AG20443 (cell line): ENCODE measurements at regions not wholly inside any gene's neighbourhood (a gene's known extent, or its start where the extent isn't known, plus 50 kb on each side); places are given as distances from the start of the nearest gene placed in this dataset.

ENCODE experiments used
- DNase-seq: peaks from one replicate; pipeline ENCODE4 v3.0.0; 2012; ENCODE audit warnings: low spot score, mixed read lengths

DNA sequence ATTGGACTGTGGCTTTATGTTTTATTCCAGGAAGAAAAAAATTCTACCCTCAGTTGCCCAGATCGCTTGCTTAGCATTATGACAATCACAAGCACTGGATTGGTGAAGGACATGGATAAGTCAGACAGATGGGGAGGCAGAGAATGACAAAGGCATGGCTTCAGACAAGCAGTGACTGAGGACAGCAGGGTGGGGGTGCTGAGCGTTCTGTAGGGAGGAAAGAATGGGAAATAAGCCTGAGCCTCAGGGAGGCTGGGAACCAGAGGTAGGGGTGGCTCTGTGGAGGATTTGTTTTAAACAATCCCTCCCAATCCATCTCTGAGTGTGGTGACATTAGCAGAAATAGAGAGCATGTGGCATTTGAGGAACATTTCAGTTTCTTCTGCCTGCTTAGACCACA is 896.9 kb downstream of the CCSER2 start:
- DNase-seq, result no peak

GRCh38 chr10:85226596-85226995 is 898.2 kb downstream of the CCSER2 start:
- DNase-seq, result no peak

DNA sequence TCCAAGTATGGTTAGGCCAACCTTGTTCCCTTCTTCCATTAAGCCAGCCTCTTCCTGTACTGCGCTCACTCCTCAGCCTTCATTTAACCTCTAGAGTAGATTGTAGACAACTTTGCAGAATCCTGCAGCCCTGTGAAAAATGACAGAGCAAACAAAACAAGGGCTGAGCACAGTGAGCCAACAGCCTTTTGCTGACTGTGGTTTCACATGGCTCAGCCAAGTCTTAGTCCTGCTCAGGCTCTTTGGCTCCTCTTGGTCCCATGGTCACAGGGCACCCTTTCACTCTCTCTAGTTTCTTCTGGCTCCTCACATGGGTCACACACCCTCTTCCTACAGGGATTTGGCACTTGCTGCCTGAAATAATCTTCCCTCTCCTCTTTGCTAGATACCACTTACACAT is 900.3 kb downstream of the CCSER2 start:
- DNase-seq, result no peak

- DNase-seq, result no peak
Observed at GRCh38 chr10:85231534-85232270, 903.3 kb downstream of the CCSER2 start.

GRCh38 chr10:85235258-85235657 is 906.9 kb downstream of the CCSER2 start:
- no peak for DNase-seq

GRCh38 chr10:85238676-85239075 is 910.3 kb downstream of the CCSER2 start:
- no peak for DNase-seq

DNA sequence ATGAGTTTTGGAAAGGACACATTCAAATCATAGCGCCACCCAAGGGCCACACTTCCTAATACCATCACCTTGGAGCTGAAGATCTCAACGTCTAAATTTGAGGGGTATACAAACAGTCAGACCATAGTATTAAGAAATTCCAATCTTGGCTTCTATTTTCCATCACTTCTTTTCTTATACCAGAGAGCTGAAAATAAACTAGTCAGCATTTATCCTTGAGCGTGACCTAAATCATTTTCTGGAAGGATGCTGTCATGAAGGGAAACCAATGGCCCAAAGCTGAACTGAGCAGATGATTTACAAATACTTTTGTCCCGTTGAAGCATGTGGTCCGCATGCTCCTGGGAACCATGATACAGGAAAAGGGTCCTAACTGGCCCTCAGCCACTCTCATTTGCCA is 921.9 kb downstream of the CCSER2 start:
- DNase-seq, result no peak

DNA sequence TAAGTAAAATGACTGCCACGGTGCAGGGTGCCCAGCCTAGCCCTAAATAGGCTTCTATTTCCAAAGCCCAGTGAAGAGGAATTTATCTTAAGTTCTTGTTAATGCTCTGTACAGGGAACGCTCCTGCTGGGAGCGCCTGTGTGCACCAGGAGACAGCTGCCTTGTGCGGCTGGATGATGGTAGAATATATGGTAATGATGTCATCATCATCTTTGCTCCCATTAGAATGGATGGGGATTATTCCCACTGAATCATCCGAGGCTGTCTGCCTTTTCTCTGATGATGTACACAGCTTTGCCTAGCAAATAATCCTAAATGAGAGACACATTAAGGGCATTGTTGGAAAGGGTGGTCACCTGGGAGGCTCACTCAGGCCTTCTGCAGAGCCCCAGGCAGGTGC is 928.1 kb downstream of the CCSER2 start:
- DNase-seq, result no peak

- DNase-seq, result no peak
Observed at GRCh38 chr10:85259908-85260307, 931.5 kb downstream of the CCSER2 start.

GRCh38 chr10:85262992-85263391 is 934.6 kb downstream of the CCSER2 start:
- DNase-seq, result no peak

GRCh38 chr10:85265121-85265520 is 936.7 kb downstream of the CCSER2 start:
- no peak for DNase-seq

GRCh38 chr10:85266808-85267207 is 938.4 kb downstream of the CCSER2 start:
- no peak for DNase-seq

DNA sequence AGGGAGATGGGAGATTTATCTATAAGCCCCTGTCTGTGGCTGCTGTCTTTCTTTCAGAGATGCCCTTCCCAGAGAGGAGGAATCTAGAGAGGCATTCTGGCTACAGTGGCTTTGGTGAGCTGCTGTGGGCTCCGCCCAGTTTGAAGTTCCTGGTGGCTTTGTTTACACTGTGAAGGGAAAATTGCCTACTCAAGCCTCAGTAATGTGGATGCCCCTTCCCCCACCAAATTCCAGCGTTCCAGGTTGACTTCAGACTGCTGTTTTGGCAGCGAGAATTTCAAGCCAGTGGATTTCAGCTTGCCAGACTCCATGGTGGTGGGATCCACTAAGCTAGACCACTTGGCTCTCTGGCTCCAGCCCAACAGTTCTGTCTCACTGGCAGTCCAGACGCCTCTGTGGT is 951.6 kb downstream of the CCSER2 start:
- DNase-seq, result no peak

- DNase-seq, result no peak
Observed at GRCh38 chr10:85284778-85285770, 956.7 kb downstream of the CCSER2 start.

- DNase-seq, result no peak
Observed at GRCh38 chr10:85293483-85293882, 965.1 kb downstream of the CCSER2 start.

DNA sequence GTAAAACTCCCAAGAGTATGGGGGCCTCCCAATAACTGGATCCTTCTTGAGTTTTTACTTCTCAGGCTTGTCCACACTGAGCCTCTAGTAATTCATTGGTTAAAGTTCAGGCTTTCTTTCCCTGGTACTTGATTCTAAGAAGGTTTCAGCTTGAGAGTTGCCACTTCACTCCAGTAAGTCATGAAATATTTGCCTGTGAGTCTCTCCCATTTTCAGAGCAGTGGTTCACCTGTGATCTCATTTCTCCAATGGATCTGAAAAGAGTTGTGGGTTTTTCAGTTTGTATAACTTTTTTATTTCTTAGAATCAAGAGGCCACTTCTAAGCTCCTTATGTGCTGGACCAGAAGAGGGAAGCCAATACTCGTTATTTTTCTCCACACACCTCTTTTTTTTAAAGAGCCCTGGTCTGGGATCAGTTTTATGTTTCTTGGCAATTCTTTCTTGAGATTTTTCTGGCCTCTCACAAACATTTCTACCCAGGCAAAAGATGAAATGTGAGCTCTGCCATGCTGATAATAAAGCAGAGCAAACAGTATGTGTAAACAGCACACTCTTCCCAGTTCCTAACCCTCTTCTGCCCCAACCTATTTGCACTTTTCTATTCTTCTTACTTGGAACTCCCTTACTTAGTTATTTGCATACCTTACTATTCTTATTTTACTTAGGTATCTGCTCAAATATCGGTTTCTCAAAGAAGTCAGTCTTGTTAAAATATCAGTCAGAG is 983.4 kb downstream of the CCSER2 start:
- no peak for DNase-seq

DNA sequence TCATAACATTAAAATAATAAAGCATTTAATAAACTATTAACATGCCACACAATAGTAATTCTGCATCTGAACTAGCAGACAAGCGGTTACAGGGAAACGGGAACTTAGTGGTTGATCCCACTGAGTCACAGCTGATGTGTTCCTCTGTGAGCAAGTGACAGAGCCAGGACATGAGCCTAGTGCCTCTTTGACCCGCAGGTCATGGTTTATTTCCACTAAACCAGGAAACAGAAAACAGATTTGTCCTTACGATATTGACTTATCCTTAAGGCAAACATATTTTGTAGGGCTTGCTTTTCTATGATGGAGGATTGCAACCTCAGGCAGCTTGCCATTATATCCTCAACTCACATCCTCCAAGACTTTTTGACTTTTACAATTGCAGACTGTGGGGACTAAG is 987.3 kb downstream of the CCSER2 start:
- no peak for DNase-seq

- DNase-seq, result no peak
Observed at GRCh38 chr10:85316276-85316675, 987.9 kb downstream of the CCSER2 start.

- no peak for DNase-seq
Observed at GRCh38 chr10:85317827-85318226, 989.4 kb downstream of the CCSER2 start.

GRCh38 chr10:85318809-85319807 is 990.7 kb downstream of the CCSER2 start:
- no peak for DNase-seq

- DNase-seq, result no peak
Observed at GRCh38 chr10:85319826-85320225, 991.4 kb downstream of the CCSER2 start.
